Gastrocnemius medialis (tissue), 4 donors: ENCODE measurements at regions not wholly inside any gene's neighbourhood (a gene's known extent, or its start where the extent isn't known, plus 50 kb on each side); places are given as distances from the start of the nearest gene placed in this dataset.

Experiments used
- ATAC-seq, 2 donors: fragments of 150-250 bp; one replicate each; pipeline ENCODE4 v1.9.1; 2016
- DNase-seq, 2 donors: peaks; one replicate each; pipeline ENCODE4 v3.0.0-alpha.2; 2019
- H3K27ac ChIP-seq, 4 donors: fragments of 200-600 bp; sonication (generic); 1 replicate in 1 of 4; 2 replicates in 3 of 4; pipeline ENCODE4 v1.5.1; 2016 to 2018; ENCODE audit warnings: mild to moderate bottlenecking in 2 of 4, moderate library complexity in 1 of 4
- H3K27me3 ChIP-seq, 3 donors: fragments of 200-600 bp; sonication (generic) in 2 of 3; 1 replicate in 1 of 3; 2 replicates in 2 of 3; pipeline versions ENCODE4 v1.5.1 to v1.6.0; 2016 to 2019; ENCODE audit warnings: mild to moderate bottlenecking in 1 of 3, moderate library complexity in 1 of 3
- H3K36me3 ChIP-seq, 2 donors: fragments of 200-600 bp; sonication (generic) in 1 of 2; one replicate each; pipeline ENCODE4 v1.5.1; 2017 to 2018
- H3K4me1 ChIP-seq, 2 donors: fragments of 200-600 bp; sonication (generic) in 1 of 2; one replicate each; pipeline ENCODE4 v1.5.1; 2016 to 2017; ENCODE audit warnings: mild to moderate bottlenecking in 2 of 2
- H3K4me3 ChIP-seq, 4 donors: fragments of 200-600 bp; sonication (generic) in 3 of 4; 1 replicate in 1 of 4; 2 replicates in 3 of 4; pipeline ENCODE4 v1.5.1; 2016 to 2019; ENCODE audit warnings: mild to moderate bottlenecking in 2 of 4
- H3K9me3 ChIP-seq, 3 donors: fragments of 200-600 bp; sonication (generic) in 2 of 3; 1 replicate in 1 of 3; 2 replicates in 2 of 3; pipeline ENCODE4 v1.5.1; 2016 to 2019
- CTCF ChIP-seq, 5 experiments: fragments of 450-650 bp in 3 of 5; fragments of 200-600 bp in 2 of 5; sonication (generic) in 2 of 5; IDR thresholded peaks in 4 of 5; conservative IDR thresholded peaks in 1 of 5; 1 replicate in 4 of 5; 2 replicates in 1 of 5; pipeline ENCODE4 v1.5.1; 2016 to 2019; ENCODE audit warnings: antibody characterized with exemption in 5 of 5, mild to moderate bottlenecking in 3 of 5, moderate library complexity in 3 of 5
- POLR2A ChIP-seq, 2 donors: fragments of 450-650 bp; IDR thresholded peaks; one replicate each; pipeline ENCODE4 v1.6.1; 2017; ENCODE audit warnings: antibody characterized with exemption in 2 of 2, mild to moderate bottlenecking in 2 of 2, moderate library complexity in 2 of 2
- in situ Hi-C, 4 donors: fragments of 200-750 bp; cut with MboI; loops; one replicate each; pipeline versions ENCODE4 v1.15.0 to v1.8.0; 2017; ENCODE audit warnings: low sequenced_read_pairs in 4 of 4
- intact Hi-C: fragments of 100-400 bp; cut with DNase I; formaldehyde crosslinking; loops from one replicate; pipeline ENCODE4 v1.15.1; 2023; ENCODE audit warnings: low total_unique reads

- no peak for DNase-seq
- in situ Hi-C loops (no loop called here), intact Hi-C loops (no loop called here)
- no peak for ATAC-seq
- no peak overlapping the region for H3K27ac ChIP-seq
- no peaks in the 10 kb centered on the region for H3K36me3 ChIP-seq
- no peaks in the 10 kb centered on the region for H3K9me3 ChIP-seq
- peaks cover 8 to 11% of the 10 kb centered on the region in 2 donors for H3K4me1 ChIP-seq
- H3K27me3 ChIP-seq = no peaks in the 10 kb centered on the region
- H3K4me3 ChIP-seq = no peak overlapping the region
- no peak for TF ChIP-seq CTCF (IDR thresholded peaks at IDR 0.05 in 4 of 5, conservative IDR thresholded peaks at IDR 0.05 in 1 of 5)
- no peak for TF ChIP-seq POLR2A (IDR thresholded peaks at IDR 0.05)
Observed at GRCh38 chr20:40072907-40073306, 616.1 kb downstream of the MAFB start.

GRCh38 chr20:40056171-40056570 is 632.9 kb downstream of the MAFB start:
- no peak for ATAC-seq
- in situ Hi-C loops = no loop called here

GRCh38 chr20:40055711-40056110 is 633.3 kb downstream of the MAFB start:
- no peak for ATAC-seq

More at GRCh38 chr20:40056171-40056570, 632.9 kb downstream of the MAFB start:
- TF ChIP-seq POLR2A (IDR thresholded peaks at IDR 0.05) (no peak), CTCF (IDR thresholded peaks at IDR 0.05 in 4 of 5, conservative IDR thresholded peaks at IDR 0.05 in 1 of 5) (no peak)
- Histone ChIP-seq H3K27ac (no peak overlapping the region), H3K9me3 (no peaks in the 10 kb centered on the region), H3K36me3 (no peaks in the 10 kb centered on the region), H3K4me1 (no peaks in the 10 kb centered on the region), H3K27me3 (no peaks in the 10 kb centered on the region), H3K4me3 (no peak overlapping the region)
- no peak for DNase-seq
- intact Hi-C loops = no loop called here

GRCh38 chr20:40054311-40054710 is 634.7 kb downstream of the MAFB start:
- no peaks in the 10 kb centered on the region for H3K4me1 ChIP-seq
- H3K4me3 ChIP-seq = no peak overlapping the region
- in situ Hi-C loops = no loop called here
- DNase-seq (no peak), ATAC-seq (no peak)
- H3K9me3 ChIP-seq = no peaks in the 10 kb centered on the region
- H3K27ac ChIP-seq = no peak overlapping the region
- H3K36me3 ChIP-seq = no peaks in the 10 kb centered on the region
- TF ChIP-seq CTCF (IDR thresholded peaks at IDR 0.05 in 4 of 5, conservative IDR thresholded peaks at IDR 0.05 in 1 of 5) = no peak
- TF ChIP-seq POLR2A (IDR thresholded peaks at IDR 0.05) = no peak
- intact Hi-C loops = no loop called here
- H3K27me3 ChIP-seq = no peaks in the 10 kb centered on the region

More at GRCh38 chr20:40055711-40056110, 633.3 kb downstream of the MAFB start:
- in situ Hi-C loops = no loop called here
- no peak overlapping the region for H3K4me3 ChIP-seq
- H3K27ac ChIP-seq = no peak overlapping the region
- H3K36me3 ChIP-seq = no peaks in the 10 kb centered on the region
- no peaks in the 10 kb centered on the region for H3K4me1 ChIP-seq
- H3K9me3 ChIP-seq = no peaks in the 10 kb centered on the region
- no peaks in the 10 kb centered on the region for H3K27me3 ChIP-seq
- intact Hi-C loops = no loop called here
- TF ChIP-seq CTCF (IDR thresholded peaks at IDR 0.05 in 4 of 5, conservative IDR thresholded peaks at IDR 0.05 in 1 of 5) (no peak), POLR2A (IDR thresholded peaks at IDR 0.05) (no peak)
- no peak for DNase-seq

- Histone ChIP-seq H3K27me3 (no peaks in the 10 kb centered on the region), H3K36me3 (no peaks in the 10 kb centered on the region), H3K4me3 (no peak overlapping the region), H3K9me3 (no peaks in the 10 kb centered on the region), H3K27ac (no peak overlapping the region), H3K4me1 (no peaks in the 10 kb centered on the region)
- in situ Hi-C loops = no loop called here
- intact Hi-C loops = no loop called here
- DNase-seq = no peak
- no peak for TF ChIP-seq CTCF (IDR thresholded peaks at IDR 0.05 in 4 of 5, conservative IDR thresholded peaks at IDR 0.05 in 1 of 5)
- no peak for TF ChIP-seq POLR2A (IDR thresholded peaks at IDR 0.05)
- no peak for ATAC-seq
Observed at GRCh38 chr20:40050596-40050995, 638.4 kb downstream of the MAFB start.
